ENCODE measurements at regions not wholly inside any gene's neighbourhood (a gene's known extent, or its start where the extent isn't known, plus 50 kb on each side); places are given as distances from the start of the nearest gene placed in this dataset.

DNA sequence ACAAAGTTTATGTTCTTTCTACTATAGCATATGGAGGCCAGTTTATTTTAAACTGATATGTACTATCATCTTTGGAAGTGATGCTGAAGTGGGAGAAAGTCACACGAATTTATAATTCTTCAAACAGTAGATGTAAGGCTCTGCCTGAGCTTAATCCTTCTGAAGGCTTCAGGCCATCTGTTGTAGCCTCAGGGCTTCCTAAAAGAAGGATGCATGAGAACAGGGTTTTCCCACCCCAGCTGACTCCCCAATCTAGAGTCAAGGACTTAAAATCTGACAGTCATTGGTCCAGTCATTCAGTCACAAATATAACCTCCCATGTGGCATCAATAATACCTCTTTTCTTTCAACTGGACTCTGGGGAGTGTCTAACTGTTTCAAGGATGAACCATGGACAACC lies 330.5 kb downstream of the KCNS3 start:
- intact Hi-C loops (cut with DNase I) = no loop called here
- no peaks in the 10 kb centered on the region for H3K36me3 ChIP-seq
- H3K4me3 ChIP-seq = no peak overlapping the region
- peaks cover 0 to 89% (median 0%) of the 10 kb centered on the region in 4 donors for H3K27me3 ChIP-seq
- no peak for DNase-seq
- no peak for TF ChIP-seq POLR2A (IDR thresholded peaks at IDR 0.05)
- TF ChIP-seq, protein P1, sequence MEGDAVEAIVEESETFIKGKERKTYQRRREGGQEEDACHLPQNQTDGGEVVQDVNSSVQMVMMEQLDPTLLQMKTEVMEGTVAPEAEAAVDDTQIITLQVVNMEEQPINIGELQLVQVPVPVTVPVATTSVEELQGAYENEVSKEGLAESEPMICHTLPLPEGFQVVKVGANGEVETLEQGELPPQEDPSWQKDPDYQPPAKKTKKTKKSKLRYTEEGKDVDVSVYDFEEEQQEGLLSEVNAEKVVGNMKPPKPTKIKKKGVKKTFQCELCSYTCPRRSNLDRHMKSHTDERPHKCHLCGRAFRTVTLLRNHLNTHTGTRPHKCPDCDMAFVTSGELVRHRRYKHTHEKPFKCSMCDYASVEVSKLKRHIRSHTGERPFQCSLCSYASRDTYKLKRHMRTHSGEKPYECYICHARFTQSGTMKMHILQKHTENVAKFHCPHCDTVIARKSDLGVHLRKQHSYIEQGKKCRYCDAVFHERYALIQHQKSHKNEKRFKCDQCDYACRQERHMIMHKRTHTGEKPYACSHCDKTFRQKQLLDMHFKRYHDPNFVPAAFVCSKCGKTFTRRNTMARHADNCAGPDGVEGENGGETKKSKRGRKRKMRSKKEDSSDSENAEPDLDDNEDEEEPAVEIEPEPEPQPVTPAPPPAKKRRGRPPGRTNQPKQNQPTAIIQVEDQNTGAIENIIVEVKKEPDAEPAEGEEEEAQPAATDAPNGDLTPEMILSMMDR (IDR thresholded peaks at IDR 0.05) = no peak
- no peaks in the 10 kb centered on the region for H3K9me3 ChIP-seq
- no peak overlapping the region for H3K27ac ChIP-seq
- H3K4me1 ChIP-seq = peaks cover 0 to 9% (median 0%) of the 10 kb centered on the region in 3 donors
- WGBS, 2 donors = 47 to 67% methylated on average over 1 of the region's 1 CpG

DNA sequence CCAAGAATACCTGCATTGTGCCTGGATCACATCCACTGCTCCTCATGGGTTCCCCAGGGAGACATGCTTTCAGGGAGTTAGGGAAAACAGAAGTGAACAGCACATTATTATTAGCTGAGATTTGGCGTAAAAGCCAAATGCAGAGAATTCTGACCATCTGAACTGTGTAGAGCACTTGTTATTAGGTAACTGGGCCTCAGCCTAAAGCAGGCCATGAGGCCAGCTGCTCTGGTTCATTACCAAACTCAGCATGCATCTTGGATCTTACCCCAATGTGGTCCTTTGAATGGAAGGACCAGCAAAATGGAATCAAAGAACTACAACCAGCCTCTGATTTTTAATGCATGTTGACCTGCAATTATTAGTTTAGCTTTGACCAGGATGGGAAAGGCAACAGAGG lies 322.3 kb downstream of the KCNS3 start:
- intact Hi-C loops (cut with DNase I) = no loop called here
- WGBS, 2 donors = 100% methylated on average over 1 of the region's 1 CpG
- no peak overlapping the region for H3K4me3 ChIP-seq

GRCh38 chr2:18198677-18199076 lies 320.2 kb downstream of the KCNS3 start:
- Histone ChIP-seq H3K4me3 (no peak overlapping the region), H3K27ac (no peak overlapping the region), H3K36me3 (no peaks in the 10 kb centered on the region), H3K4me1 (no peaks in the 10 kb centered on the region), H3K9me3 (no peaks in the 10 kb centered on the region), H3K27me3 (peaks cover 0 to 86% (median 0%) of the 10 kb centered on the region in 4 donors)
- no peak for TF ChIP-seq POLR2A (IDR thresholded peaks at IDR 0.05)
- TF ChIP-seq, protein P1 (IDR thresholded peaks at IDR 0.05) = no peak
- no peak for DNase-seq
- intact Hi-C loops (cut with DNase I) = no loop called here
- WGBS, 2 donors = 87 to 95% methylated on average over 2 of the region's 2 CpGs

More for the DNA sequence above, 322.3 kb downstream of the KCNS3 start:
- no peak for DNase-seq
- no peaks in the 10 kb centered on the region for H3K4me1 ChIP-seq
- TF ChIP-seq, protein P1 (IDR thresholded peaks at IDR 0.05) = no peak
- TF ChIP-seq POLR2A (IDR thresholded peaks at IDR 0.05) = no peak
- H3K27ac ChIP-seq = no peak overlapping the region
- no peaks in the 10 kb centered on the region for H3K36me3 ChIP-seq
- H3K27me3 ChIP-seq = peaks cover 0 to 90% (median 0%) of the 10 kb centered on the region in 4 donors
- no peaks in the 10 kb centered on the region for H3K9me3 ChIP-seq

DNA sequence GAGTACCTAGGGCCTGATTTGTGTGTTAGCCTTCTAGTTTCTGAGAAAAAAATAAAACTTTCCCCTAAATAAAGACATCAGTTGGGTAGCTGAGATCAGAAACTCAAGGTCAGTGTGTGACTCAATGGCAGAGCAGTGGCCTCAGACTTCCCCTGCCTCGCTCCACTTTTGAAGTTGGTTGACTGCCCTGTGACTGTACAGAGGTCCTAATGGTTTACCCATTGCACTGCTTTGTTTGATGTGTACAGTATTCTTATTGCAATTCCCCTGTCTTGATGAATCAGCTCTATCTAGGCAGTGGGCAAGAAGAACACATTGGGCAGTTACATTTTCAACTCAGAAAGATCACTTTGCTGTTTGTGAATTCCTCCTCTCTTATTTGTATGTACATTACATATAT lies 315.7 kb downstream of the KCNS3 start:
- no peak overlapping the region for H3K27ac ChIP-seq
- TF ChIP-seq, protein P1 (IDR thresholded peaks at IDR 0.05) = no peak
- no peak for TF ChIP-seq POLR2A (IDR thresholded peaks at IDR 0.05)
- DNase-seq = no peak
- peaks cover 0 to 80% (median 0%) of the 10 kb centered on the region in 4 donors for H3K27me3 ChIP-seq
- 89 to 100% methylated on average over 1 of the region's 1 CpG for WGBS, 2 donors
- H3K4me3 ChIP-seq = no peak overlapping the region
- H3K36me3 ChIP-seq = no peaks in the 10 kb centered on the region
- H3K9me3 ChIP-seq = no peaks in the 10 kb centered on the region
- intact Hi-C loops (cut with DNase I) = no loop called here
- H3K4me1 ChIP-seq = no peaks in the 10 kb centered on the region

GRCh38 chr2:18186816-18187613 lies 308.5 kb downstream of the KCNS3 start:
- no peaks in the 10 kb centered on the region for H3K36me3 ChIP-seq
- H3K4me1 ChIP-seq = peaks cover 0 to 13% (median 0%) of the 10 kb centered on the region in 3 donors
- no peaks in the 10 kb centered on the region for H3K9me3 ChIP-seq
- no peak for DNase-seq
- intact Hi-C loops (cut with DNase I) = no loop called here
- H3K27ac ChIP-seq = no peak overlapping the region
- H3K27me3 ChIP-seq = peaks cover 0 to 48% (median 0%) of the 10 kb centered on the region in 4 donors
- no peak for TF ChIP-seq POLR2A (IDR thresholded peaks at IDR 0.05)
- TF ChIP-seq, protein P1 (IDR thresholded peaks at IDR 0.05) = no peak
- 20 to 38% methylated on average over 2 of the region's 2 CpGs for WGBS, 2 donors
- no peak overlapping the region for H3K4me3 ChIP-seq

Data from esophagus squamous epithelium (tissue), 5 donors.